ENCODE measurements at regions not wholly inside any gene's neighbourhood (a gene's known extent, or its start where the extent isn't known, plus 50 kb on each side); places are given as distances from the start of the nearest gene placed in this dataset.

GRCh38 chr17:74054249-74054648, 149.2 kb upstream of the RPL38 start:
- intact Hi-C loops (cut with DNase I): no loop called here
- Histone ChIP-seq H3K36me3 (no peaks in the 10 kb centered on the region), H3K9me3 (no peaks in the 10 kb centered on the region), H3K4me1 (no peaks in the 10 kb centered on the region), H3K27ac (no peak overlapping the region), H3K27me3 (no peaks in the 10 kb centered on the region), H3K4me3 (no peak overlapping the region)
- DNase-seq (no peak), ATAC-seq (no peak)
- WGBS (ENCODE audit: insufficient coverage, low coverage, low lambda C conversion rate, missing lambda C conversion rate): 28% methylated on average over 4 of the region's 4 CpGs
- no peak for TF ChIP-seq POLR2A (IDR thresholded peaks at IDR 0.05)
- TF ChIP-seq CTCF (IDR thresholded peaks at IDR 0.05): no peak

GRCh38 chr17:74055508-74056160, 147.8 kb upstream of the RPL38 start:
- Histone ChIP-seq H3K4me1 (no peaks in the 10 kb centered on the region), H3K27me3 (no peaks in the 10 kb centered on the region), H3K4me3 (no peak overlapping the region), H3K36me3 (no peaks in the 10 kb centered on the region), H3K9me3 (no peaks in the 10 kb centered on the region), H3K27ac (no peak overlapping the region)
- ATAC-seq: no peak
- 14% methylated on average over 5 of the region's 11 CpGs for WGBS (ENCODE audit: insufficient coverage, low coverage, low lambda C conversion rate, missing lambda C conversion rate)
- TF ChIP-seq CTCF (IDR thresholded peaks at IDR 0.05) (no peak), POLR2A (IDR thresholded peaks at IDR 0.05) (no peak)
- DNase-seq: no peak
- intact Hi-C loops (cut with DNase I): no loop called here

GRCh38 chr17:74059479-74060240, 143.8 kb upstream of the RPL38 start:
- H3K9me3 ChIP-seq: no peaks in the 10 kb centered on the region
- ATAC-seq: no peak
- H3K27me3 ChIP-seq: no peaks in the 10 kb centered on the region
- TF ChIP-seq POLR2A (IDR thresholded peaks at IDR 0.05): no peak
- TF ChIP-seq CTCF (IDR thresholded peaks at IDR 0.05): no peak
- H3K4me3 ChIP-seq: no peak overlapping the region
- no peaks in the 10 kb centered on the region for H3K36me3 ChIP-seq
- intact Hi-C loops (cut with DNase I): no loop called here
- no peak for DNase-seq
- H3K4me1 ChIP-seq: no peaks in the 10 kb centered on the region
- 37% methylated on average over 3 of the region's 4 CpGs for WGBS (ENCODE audit: insufficient coverage, low coverage, low lambda C conversion rate, missing lambda C conversion rate)
- no peak overlapping the region for H3K27ac ChIP-seq

- ATAC-seq (no peak), DNase-seq (no peak)
- H3K4me3 ChIP-seq: no peak overlapping the region
- H3K9me3 ChIP-seq: no peaks in the 10 kb centered on the region
- intact Hi-C loops (cut with DNase I): no loop called here
- H3K36me3 ChIP-seq: no peaks in the 10 kb centered on the region
- H3K4me1 ChIP-seq: no peaks in the 10 kb centered on the region
- TF ChIP-seq CTCF (IDR thresholded peaks at IDR 0.05): no peak
- TF ChIP-seq POLR2A (IDR thresholded peaks at IDR 0.05): no peak
- 42% methylated on average over 5 of the region's 5 CpGs for WGBS (ENCODE audit: insufficient coverage, low coverage, low lambda C conversion rate, missing lambda C conversion rate)
- no peak overlapping the region for H3K27ac ChIP-seq
- H3K27me3 ChIP-seq: no peaks in the 10 kb centered on the region
These were observed 141.7 kb upstream of the RPL38 start for GRCh38 chr17:74061758-74062157.

Measured in right lobe of liver (tissue), 6 donors.